Activated naive CD4-positive, alpha-beta T cell treated with Interleukin-2 at 50 U/mL for 16 hours (primary cell): ENCODE measurements at regions not wholly inside any gene's neighbourhood (a gene's known extent, or its start where the extent isn't known, plus 50 kb on each side); places are given as distances from the start of the nearest gene placed in this dataset.
"Not testable (repeated sequence)": the region's sequence is repeated elsewhere in the genome, so short reads cannot be mapped to it uniquely, and the experiment has no call there.

Experiments
- DNase-seq: peaks from one replicate; pipeline ENCODE4 v3.0.0-alpha.2; 2020

DNA sequence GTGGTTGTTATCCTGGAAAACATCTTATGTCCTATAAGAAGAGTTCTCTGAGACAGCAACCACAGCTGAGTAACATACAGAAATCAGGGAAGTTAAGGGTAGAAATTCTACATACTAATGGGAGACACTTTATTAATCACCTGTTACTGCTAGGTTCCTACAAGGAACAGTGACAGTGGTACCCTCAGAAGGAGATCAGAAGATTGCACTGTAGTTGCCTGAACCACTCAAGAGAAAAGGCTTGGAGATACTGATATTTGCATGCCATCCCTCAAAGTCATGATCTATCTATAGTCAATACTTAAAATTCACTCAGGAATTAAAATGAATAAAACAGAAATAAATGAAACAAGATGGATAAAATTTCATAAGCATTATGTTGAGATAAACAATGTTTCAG is 136.0 kb downstream of the LMLN start:
- DNase-seq: no peak

DNA sequence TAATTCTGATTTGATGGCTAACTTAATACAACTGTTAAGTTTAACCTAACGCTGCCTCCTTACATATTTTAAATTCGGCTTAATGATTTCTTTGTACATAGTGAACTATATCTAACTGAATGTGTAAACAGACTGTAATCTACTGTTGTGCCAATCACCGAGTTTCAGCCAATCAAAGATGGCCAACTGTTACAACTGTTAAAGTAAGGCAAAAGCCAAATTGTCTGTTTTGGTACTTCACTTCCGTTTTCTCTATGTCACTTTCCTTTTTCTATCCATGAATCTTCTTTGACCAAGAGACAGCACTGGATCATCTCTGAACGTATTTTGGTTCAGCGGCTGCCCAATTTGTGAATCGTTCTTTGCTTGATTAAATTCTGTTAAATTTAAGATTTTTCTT is 137.0 kb downstream of the LMLN start:
- no peak for DNase-seq

GRCh38 chr3:198098661-198099081 is 138.7 kb downstream of the LMLN start:
- DNase-seq: not testable (repeated sequence)

GRCh38 chr3:198103070-198103469 is 143.1 kb downstream of the LMLN start:
- not testable (repeated sequence) for DNase-seq

- no peak for DNase-seq
Measured at GRCh38 chr3:198106265-198106664, 146.2 kb downstream of the LMLN start.

- DNase-seq: no peak
Measured at GRCh38 chr3:198107840-198108734, 148.1 kb downstream of the LMLN start.

DNA sequence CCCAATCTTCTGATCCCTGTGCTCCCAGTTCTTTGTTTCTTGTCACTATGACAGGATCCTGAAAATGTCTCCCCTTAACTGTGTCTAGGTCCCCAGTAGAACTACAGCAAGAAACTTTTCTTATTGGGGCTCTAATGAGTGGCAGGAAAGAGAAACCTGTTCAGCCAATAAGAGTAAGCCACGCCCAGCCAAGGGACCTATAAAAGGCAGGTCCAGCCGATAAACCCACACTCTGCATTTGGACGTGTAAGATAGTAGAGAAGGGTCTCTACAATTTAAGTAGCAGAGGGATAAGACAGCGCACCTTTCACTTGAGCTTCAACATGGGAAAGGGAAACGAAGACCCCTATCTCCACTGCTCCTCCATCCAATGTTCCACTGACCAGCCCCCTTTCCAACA is 149.9 kb downstream of the LMLN start:
- no peak for DNase-seq

DNA sequence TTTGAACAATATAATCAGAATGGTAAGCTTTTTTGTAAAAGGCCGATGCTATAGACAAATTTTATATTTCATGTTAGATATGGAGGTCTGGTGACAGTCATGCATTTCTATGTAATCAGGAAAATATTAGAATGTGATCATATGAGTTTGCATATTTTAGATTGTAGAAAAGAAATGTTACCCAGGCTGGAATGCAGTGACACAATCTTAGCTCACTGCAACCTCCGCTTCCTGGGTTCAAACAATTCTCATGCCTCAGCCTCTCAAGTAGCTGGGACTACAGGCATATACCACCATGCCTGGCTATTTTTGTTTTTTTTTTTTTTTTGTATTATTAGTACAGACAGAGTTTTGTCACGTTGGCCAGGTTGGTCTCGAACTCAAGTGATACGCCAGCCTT is 152.0 kb downstream of the LMLN start:
- no peak for DNase-seq

DNA sequence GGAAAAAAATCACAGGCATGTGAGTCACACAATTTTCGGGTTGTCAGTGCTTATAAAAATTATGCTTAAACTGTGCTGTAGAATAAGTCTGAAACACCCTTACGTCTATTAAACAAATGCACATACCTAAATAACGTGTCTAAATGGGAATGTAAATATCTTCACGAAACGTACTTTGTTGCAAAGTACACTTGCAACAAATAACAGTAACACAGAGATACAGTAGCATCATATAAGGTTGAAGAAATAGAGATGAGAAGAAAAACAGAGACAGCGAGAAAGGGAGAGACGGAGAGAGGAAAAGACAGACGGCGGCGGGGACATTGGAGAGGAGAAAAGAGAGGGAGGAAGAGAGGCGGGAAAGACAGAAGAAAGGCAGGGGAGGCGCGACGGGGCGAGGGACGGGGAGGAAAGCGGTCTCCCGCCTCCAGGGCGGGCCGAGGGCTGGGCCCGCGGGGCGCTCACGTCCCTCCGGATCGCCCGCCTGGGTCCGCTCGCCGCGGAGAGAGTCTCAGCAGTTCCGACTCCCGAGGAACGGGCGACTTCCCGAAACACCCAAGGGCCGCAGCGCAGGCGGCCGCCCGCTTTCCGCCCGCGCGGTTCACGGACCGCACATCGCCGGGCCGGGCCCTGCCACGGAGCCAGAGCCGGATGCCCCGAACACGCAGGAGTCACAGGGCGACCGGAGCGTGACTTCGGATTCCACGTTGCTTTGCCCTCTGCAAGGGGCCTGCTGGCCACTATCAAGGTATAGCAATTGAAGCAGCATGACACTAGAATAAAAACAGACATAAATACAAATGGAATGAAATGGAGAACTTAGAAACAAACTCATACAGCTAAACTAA is 153.4 kb downstream of the LMLN start:
- DNase-seq: no peak

DNA sequence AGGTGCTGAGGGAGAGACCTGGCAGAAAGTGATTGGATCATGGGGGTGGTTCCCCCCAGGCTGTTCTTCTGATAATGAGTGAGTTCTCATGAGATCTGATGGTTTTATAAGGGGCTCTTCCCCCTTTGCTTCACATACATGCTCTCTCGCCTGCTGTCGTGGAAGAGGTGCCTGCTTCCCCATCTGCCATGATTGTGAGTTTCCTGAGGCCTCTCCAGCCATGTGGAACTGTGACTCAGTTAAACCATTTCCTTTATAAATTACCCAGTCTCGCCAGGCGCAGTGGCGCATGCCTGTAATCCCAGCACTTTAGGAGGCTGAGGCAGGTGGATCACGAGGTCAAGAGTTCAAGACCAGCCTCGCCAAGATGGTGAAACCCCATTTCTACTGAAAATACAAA is 154.5 kb downstream of the LMLN start:
- DNase-seq: not testable (repeated sequence)

DNA sequence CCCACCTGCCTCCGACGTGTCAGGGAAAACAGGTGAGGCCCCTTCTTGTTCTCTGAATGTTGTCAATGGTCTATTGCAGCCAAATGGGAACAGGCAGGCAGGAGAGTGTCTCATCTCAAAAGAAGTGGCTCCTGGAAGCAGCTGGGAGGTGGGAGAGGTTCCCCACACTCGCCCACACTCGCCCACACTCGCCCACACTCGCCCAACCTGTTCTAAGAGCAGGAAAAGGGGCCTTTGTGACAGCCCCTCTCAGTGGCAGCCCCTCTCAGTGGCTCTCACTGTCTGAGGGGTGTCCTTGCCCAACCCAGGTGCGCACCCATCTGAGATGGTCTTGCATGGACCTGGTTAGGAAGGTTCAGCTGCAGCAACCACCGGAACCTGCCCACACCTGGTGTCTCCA is 162.2 kb downstream of the LMLN start:
- DNase-seq: not testable (repeated sequence)

DNA sequence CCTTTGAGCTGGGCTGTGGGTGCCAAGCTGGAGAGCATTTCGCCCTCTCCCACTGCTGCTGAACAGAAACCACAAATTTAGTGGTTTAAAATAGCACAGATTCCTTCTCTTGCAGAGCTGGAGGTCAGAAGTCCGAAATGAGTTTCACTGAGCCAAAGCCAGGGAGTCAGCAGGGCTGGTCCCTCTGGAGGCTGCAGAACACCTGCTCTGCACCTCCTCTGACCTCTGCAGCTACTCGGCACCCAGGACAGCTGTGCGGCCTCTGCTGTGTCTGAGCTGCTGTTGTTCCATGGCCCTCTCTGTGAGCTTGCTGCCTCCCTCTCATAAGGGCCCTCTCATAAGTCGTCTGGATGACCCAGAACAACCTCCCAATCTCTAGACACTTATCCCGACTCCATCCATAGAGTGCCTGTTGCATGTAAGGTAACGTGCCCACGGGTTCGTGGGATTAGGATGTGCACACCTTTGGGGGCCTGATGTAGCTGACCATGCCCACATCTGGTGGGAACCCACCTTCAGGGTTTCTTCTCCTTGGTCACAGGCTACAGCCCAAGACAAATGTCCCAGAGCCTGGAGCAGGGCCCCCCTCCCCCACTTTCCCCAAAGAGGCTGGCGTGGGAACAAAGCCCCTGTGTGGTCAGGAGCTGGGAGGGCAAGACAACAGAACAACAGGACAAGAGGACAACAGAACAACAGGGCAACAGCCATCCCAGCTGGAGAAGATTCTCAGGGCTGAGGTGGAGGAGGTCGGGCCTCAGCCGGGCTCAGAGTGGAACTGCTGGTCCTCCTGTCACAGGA is 177.2 kb downstream of the LMLN start:
- not testable (repeated sequence) for DNase-seq

DNA sequence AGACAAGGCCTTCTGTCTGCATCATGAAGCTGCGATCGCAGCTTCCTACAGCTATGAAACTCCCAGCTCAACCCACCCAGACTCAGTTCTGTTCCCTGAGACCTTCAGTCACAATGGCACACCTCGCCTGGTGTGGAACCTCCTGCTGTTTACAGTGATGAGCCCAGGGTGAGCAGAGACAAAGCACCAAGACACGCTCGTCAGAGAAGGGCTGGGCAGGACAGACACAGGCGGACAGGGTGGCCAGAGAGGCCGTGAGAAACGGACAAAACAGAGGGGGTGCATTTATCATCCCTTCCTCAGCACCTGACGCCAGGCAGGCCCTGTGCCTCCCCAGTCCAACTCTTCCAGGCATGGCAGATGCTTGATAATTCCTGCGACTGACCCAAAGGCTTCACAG is 178.2 kb downstream of the LMLN start:
- not testable (repeated sequence) for DNase-seq

DNA sequence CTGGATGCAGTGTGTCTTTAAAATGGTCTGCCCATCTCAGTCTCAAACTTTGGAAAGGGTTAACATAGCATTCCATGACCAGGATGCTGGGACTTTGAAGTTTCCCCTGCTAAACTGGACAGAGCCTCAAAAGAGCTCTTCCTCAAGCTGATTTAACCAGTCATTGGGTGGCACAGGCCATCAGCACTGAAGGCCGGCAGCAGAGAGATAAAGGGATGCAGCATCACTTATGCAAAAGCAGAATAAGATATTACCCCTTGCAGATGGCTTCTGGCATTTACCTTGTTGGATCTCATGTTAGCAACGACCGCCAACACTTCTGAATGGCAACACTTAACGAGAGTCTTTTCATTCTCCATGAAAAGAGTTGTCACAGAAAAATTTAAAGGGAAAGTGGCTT is 179.0 kb downstream of the LMLN start:
- not testable (repeated sequence) for DNase-seq

- not testable (repeated sequence) for DNase-seq
Measured at GRCh38 chr3:198139513-198140167, 179.6 kb downstream of the LMLN start.

- DNase-seq: not testable (repeated sequence)
Measured at GRCh38 chr3:198143300-198144137, 183.5 kb downstream of the LMLN start.

GRCh38 chr3:198145231-198145784 is 185.3 kb downstream of the LMLN start:
- not testable (repeated sequence) for DNase-seq

- DNase-seq: not testable (repeated sequence)
Measured at GRCh38 chr3:198146070-198146469, 186.1 kb downstream of the LMLN start.

- not testable (repeated sequence) for DNase-seq
Measured at GRCh38 chr3:198146559-198147164, 186.6 kb downstream of the LMLN start.

GRCh38 chr3:198147213-198147612 is 187.2 kb downstream of the LMLN start:
- DNase-seq: not testable (repeated sequence)

- not testable (repeated sequence) for DNase-seq
Measured at GRCh38 chr3:198147993-198148392, 188.0 kb downstream of the LMLN start.
